GM13976 (cell line): ENCODE measurements at regions not wholly inside any gene's neighbourhood (a gene's known extent, or its start where the extent isn't known, plus 50 kb on each side); places are given as distances from the start of the nearest gene placed in this dataset.

ENCODE experiments used
- DNase-seq: peaks from one replicate; pipeline ENCODE4 v3.0.0; 2012; ENCODE audit warnings: low spot score
- in situ Hi-C: fragments of 300-500 bp; cut with MboI; formaldehyde crosslinking; loops from one replicate; pipeline ENCODE4 v1.12.0; 2022; ENCODE audit warnings: low sequenced_read_pairs, mixed read lengths, inconsistent platforms; ENCODE audit not compliant: unreplicated experiment
- TF ChIP-seq, protein P1 (sequence below): IDR thresholded peaks from 2 replicates; pipeline ENCODE4 v1.5.1; 2012; ENCODE audit warnings: borderline replicate concordance, mild to moderate bottlenecking; ENCODE audit not compliant: insufficient read depth; ENCODE audit errors: extremely low read depth, missing control alignments, control extremely low read depth

DNA sequence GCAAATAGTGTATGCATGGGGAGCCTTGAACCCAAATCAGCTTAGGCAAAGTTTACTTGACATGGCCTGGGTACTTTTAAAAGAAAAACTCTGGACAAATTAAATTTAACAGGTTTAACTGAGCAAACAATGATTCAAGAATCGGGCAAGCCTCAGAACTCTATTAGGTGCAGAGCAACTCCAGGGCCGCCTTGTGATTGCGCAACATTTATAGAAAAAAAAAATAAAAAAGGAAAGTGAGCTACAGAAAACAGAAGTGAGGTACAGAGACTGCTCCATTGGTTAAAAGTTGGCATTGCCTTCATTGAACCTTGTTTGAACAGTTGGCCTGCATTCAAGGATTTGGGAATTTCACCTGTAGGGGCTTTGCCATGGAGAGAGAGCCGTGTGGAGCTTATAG is 421.0 kb upstream of the TSHZ3 start:
- in situ Hi-C loops, result no loop called here
- no peak for DNase-seq
- TF ChIP-seq, protein P1, sequence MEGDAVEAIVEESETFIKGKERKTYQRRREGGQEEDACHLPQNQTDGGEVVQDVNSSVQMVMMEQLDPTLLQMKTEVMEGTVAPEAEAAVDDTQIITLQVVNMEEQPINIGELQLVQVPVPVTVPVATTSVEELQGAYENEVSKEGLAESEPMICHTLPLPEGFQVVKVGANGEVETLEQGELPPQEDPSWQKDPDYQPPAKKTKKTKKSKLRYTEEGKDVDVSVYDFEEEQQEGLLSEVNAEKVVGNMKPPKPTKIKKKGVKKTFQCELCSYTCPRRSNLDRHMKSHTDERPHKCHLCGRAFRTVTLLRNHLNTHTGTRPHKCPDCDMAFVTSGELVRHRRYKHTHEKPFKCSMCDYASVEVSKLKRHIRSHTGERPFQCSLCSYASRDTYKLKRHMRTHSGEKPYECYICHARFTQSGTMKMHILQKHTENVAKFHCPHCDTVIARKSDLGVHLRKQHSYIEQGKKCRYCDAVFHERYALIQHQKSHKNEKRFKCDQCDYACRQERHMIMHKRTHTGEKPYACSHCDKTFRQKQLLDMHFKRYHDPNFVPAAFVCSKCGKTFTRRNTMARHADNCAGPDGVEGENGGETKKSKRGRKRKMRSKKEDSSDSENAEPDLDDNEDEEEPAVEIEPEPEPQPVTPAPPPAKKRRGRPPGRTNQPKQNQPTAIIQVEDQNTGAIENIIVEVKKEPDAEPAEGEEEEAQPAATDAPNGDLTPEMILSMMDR, result no peak

DNA sequence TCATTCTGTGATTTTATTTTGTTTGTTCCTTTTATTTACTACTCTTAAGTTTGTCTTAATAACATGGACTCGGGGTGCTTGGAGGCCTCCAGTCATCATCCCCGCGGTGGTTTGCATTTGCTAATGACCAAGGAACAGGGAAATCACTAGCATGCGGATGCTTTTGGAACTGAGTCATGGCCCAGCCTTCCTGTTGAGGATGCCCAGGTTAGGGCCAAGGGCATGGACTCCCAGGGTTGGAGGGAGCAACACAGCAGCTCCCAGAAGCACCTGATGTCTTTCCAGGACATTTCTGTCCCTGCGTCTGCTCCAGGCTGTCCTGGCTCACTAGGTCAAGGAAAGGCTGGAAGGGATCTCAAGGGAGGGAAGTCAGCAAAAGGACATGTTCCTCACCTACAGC is 423.7 kb upstream of the TSHZ3 start:
- no peak for DNase-seq
- TF ChIP-seq, protein P1, result no peak
- in situ Hi-C loops, result no loop called here

DNA sequence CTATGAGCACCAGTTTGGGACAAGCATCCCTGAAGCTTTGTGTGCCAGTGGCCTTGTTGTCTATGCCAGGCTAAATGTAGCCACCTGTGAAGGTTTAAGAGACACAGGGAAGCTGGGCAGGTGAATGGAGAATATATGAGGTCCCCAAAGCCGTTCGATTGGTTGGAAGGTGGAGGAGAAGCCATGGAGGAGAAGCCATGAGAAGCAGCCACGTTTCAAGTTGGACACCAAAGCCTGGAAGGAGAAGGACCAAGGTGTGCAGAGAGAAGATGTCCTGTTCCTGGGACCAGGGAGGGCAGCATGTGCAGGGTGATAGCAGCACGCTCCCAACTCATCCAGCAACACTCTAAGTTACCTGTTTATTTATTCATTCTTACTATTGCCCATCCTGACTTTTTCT is 432.3 kb upstream of the TSHZ3 start:
- DNase-seq, result no peak
- in situ Hi-C loops, result no loop called here
- TF ChIP-seq, protein P1, result no peak

DNA sequence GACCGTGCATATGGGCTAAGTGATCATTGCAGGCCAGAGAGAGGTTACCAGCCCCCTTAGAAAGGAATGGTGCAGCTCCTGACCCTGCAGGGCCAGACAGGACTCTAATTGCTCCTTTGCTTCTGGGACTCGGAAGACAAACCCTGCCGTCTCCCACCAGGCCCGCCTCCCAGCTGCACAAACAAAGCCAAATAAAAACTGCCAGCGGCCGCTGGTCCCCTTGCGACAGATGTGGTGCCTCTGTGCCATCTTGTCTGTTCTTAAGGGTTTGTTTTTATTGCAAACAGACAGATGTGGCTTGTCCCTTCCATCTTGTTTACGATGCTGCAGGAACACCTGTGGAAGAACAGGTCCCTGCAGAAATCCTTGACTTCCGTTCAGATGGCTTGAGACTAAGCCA is 434.4 kb upstream of the TSHZ3 start:
- in situ Hi-C loops, result no loop called here
- no peak for DNase-seq
- TF ChIP-seq, protein P1, result no peak

DNA sequence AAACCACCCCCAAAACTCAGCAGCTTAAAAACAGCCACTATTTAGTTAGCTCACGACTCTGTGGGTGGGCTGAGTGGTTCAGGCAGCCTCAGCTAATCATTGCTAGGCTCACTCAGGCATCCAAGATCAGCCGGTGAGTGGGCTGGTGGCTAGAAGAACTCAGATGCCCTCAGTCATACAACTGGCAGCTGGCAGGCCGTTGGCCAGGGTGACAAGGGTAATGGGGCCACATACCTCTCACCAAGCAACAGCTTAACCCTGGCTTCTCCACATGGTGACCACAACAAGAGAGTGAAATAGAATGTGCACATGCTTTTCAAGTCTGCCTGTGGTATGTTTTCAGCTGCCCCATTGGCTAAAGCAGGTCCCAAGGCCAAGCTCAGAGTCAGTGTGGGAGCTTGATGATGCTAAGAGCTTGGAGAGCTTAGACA is 435.4 kb upstream of the TSHZ3 start:
- in situ Hi-C loops, result no loop called here
- TF ChIP-seq, protein P1, result no peak
- DNase-seq, result no peak

DNA sequence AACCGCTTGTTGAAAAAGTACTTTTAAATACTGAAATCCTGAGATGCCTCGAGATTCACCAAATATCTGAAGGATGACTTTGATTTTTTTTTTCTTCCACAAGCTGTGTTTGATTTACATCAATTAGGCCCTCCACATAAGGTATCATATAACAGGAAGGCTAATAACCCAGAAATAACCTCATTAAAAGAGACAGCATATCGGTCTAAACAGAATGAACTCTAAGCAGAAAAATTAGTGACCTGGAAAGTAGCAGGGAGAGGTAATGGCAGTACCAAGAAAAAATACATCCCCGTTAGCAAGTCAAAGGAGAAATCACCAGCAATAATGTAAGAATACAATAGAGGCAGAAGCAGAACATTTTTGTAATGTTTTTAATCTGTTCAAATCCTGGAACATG is 452.4 kb upstream of the TSHZ3 start:
- DNase-seq, result no peak
- in situ Hi-C loops, result no loop called here
- TF ChIP-seq, protein P1, result no peak
